ENCODE measurements at regions not wholly inside any gene's neighbourhood (a gene's known extent, or its start where the extent isn't known, plus 50 kb on each side); places are given as distances from the start of the nearest gene placed in this dataset.

GRCh38 chr21:35575280-35575915 is 484.9 kb downstream of the SETD4 start:
- no peak for TF ChIP-seq CHD2 (IDR thresholded peaks at IDR 0.05; ENCODE audit: low read length, partially characterized antibody)
- TF ChIP-seq CTCF (IDR thresholded peaks at IDR 0.05): no peak

Data from A549 (cell line).